HAP-1 (cell line): ENCODE measurements at regions not wholly inside any gene's neighbourhood (a gene's known extent, or its start where the extent isn't known, plus 50 kb on each side); places are given as distances from the start of the nearest gene placed in this dataset.

ENCODE experiments used
- DNase-seq, 2 experiments: peaks; one replicate each; pipeline ENCODE4 v3.0.0-alpha.2; 2016 to 2020; ENCODE audit warnings: low spot score in 2 of 2
- H3K27me3 ChIP-seq: fragments of 250-450 bp; sonication (Bioruptor Pico); 2 replicates; pipeline ENCODE4 v1.5.1; 2020; ENCODE audit warnings: low read depth, mild to moderate bottlenecking, moderate library complexity
- H3K36me3 ChIP-seq: fragments of 250-450 bp; sonication (Bioruptor Pico); replicated peaks from 2 replicates; pipeline ENCODE4 v1.5.1; 2020; ENCODE audit warnings: mild to moderate bottlenecking
- H3K4me1 ChIP-seq: fragments of 250-450 bp; sonication (Bioruptor Pico); 2 replicates; pipeline ENCODE4 v1.5.1; 2020; ENCODE audit warnings: mild to moderate bottlenecking
- H3K4me3 ChIP-seq: fragments of 250-450 bp; sonication (Bioruptor Pico); 2 replicates; pipeline ENCODE4 v1.5.1; 2020; ENCODE audit warnings: mild to moderate bottlenecking, moderate library complexity
- H3K9me3 ChIP-seq: fragments of 250-450 bp; sonication (Bioruptor Pico); 2 replicates; pipeline ENCODE4 v1.5.1; 2020; ENCODE audit warnings: mild to moderate bottlenecking, moderate library complexity
- in situ Hi-C: fragments of 300-500 bp; cut with MboI; formaldehyde crosslinking; loops from 3 replicates; pipeline ENCODE4 v1.14.3; 2020; ENCODE audit warnings: low sequenced_read_pairs, inconsistent platforms, mixed read lengths

DNA sequence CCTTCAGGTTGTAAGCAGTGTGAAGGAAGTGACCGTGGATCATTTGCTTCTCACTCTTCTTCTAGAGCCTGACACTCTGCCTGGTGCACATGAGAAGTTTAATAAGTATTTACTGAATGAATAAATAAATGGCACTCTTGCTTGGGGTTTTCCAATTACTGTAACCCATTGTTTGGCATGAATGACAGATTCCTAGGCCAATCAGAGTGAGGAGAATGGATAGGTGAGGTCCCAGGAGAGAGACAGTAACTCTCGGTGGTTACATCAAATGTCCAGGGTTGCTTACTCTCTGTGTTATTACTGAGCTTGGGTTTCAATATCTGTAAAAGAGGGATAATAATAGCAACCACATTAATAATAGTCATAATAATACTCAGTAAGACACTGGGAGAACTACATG is 204.2 kb upstream of the ISX start:
- Histone ChIP-seq H3K9me3 (no peaks in the 10 kb centered on the region), H3K4me3 (no peak overlapping the region), H3K36me3 (no peaks in the 10 kb centered on the region), H3K27me3 (no peaks in the 10 kb centered on the region), H3K4me1 (no peaks in the 10 kb centered on the region)
- in situ Hi-C loops = no loop called here
- no peak for DNase-seq

DNA sequence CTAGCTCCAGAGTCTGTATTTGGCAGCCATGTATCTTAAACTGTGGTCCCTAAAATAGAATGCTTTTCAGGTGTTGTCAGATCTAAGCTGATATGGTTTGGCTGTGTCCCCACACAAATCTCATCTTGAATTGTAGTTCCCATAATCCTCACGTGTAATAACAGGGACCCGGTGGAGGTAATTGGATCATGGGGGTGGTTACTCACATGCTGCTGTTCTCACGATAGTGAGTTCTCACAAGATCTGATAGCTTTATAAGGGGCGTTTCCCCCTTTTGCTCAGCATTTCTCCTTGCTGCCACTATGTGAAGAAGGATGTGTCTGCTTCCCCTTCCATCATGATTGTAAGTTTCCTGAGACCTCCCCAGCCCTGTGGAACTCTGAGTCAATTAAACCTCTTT is 199.9 kb upstream of the ISX start:
- H3K4me3 ChIP-seq = no peak overlapping the region
- no peaks in the 10 kb centered on the region for H3K4me1 ChIP-seq
- in situ Hi-C loops = no loop called here
- no peaks in the 10 kb centered on the region for H3K27me3 ChIP-seq
- H3K36me3 ChIP-seq = no peaks in the 10 kb centered on the region
- no peaks in the 10 kb centered on the region for H3K9me3 ChIP-seq
- no peak for DNase-seq

DNA sequence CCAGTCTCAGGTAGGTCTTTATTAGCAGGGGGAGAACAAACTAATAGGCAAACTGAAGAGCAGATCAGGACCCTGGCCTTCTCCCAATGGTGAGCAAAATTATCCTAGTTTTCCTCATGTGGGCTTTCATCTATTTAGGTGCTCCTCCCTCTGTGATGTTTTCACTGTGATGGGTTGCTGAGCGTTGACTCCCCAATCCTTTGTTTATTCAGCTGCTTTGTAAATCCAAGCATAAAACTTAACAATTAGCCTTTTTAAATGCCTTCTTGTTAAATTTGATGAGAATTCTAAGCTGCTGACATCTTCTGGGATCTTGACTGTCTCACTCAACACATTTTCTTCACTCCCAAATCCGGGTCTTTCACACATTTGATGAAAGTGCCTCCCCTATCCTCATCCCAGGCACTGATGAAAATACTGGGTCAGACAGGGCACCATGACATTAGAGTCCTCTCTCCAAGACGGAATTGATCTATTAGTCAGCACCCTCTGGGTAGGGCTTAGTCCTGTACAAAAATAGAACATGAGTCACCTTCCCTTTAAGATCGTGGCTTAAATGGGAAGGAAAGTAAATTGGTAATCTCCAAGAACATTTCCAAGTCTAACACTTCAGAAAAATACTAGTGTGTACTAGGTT is 199.3 kb upstream of the ISX start:
- Histone ChIP-seq H3K36me3 (no peaks in the 10 kb centered on the region), H3K4me3 (no peak overlapping the region), H3K4me1 (no peaks in the 10 kb centered on the region), H3K9me3 (no peaks in the 10 kb centered on the region), H3K27me3 (no peaks in the 10 kb centered on the region)
- in situ Hi-C loops = no loop called here
- no peak for DNase-seq

DNA sequence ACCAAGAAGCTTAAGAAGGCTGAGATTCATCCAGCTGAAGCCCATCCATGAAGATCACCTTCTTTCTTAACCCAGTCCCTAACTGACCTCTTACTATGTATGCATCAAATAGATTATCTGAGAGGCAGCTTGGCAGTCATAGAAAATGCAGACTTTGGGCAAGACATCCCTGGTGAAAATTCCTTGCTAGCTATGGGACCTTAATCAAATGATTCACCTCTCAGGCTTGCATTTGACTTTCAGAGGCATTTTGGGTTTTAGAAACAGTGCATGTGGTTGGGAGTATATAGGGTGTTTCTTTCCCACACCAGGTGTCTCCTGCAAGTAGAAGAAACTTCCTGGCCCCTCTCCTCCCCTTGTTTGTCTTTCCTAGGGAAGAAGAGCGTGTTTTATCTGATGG is 188.5 kb upstream of the ISX start:
- H3K4me3 ChIP-seq = no peak overlapping the region
- DNase-seq = no peak
- no peaks in the 10 kb centered on the region for H3K36me3 ChIP-seq

DNA sequence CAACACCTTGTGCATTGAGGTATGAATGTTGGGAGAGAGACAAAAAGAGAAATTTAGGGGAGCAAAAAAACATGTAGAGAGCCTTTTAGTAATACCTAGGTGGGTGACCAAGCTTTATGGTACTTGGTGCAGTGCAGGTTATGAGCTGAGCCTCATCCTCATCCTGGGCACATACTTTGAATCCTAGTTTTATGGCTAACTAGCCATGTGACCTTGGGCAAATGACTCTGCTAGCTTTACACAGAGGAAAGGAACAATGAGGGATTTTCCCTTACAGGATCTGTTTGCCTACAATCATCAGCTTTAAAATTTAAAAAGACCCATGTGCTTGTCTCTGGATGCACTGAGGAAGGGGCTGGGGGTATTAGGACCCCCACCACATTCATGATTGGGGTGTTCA is 187.8 kb upstream of the ISX start:
- no peak for DNase-seq
- in situ Hi-C loops = no loop called here
- Histone ChIP-seq H3K9me3 (no peaks in the 10 kb centered on the region), H3K27me3 (no peaks in the 10 kb centered on the region), H3K4me1 (no peaks in the 10 kb centered on the region), H3K36me3 (no peaks in the 10 kb centered on the region), H3K4me3 (no peak overlapping the region)

More for the DNA sequence above, 188.5 kb upstream of the ISX start:
- in situ Hi-C loops = no loop called here
- Histone ChIP-seq H3K9me3 (no peaks in the 10 kb centered on the region), H3K27me3 (no peaks in the 10 kb centered on the region), H3K4me1 (no peaks in the 10 kb centered on the region)

DNA sequence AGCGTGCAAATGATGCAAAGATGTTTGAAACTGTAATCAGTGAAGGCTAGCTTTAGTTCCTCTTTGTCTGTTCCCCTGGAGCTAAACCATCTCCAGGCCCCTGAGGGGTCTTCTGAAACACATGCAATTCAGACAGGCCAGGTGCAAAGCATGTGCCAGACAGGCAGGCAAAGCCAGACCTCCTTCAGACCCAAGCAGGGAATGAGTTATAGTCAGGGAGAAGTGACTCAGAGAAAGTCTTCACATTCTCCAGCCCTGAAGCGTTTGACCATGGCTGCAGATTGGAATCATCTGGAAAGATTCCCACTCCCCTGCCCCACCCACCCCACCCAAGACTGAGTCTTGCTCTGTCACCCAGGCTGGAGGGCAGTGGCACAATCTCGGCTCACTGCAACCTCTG is 187.0 kb upstream of the ISX start:
- no peaks in the 10 kb centered on the region for H3K4me1 ChIP-seq
- no peaks in the 10 kb centered on the region for H3K9me3 ChIP-seq
- H3K4me3 ChIP-seq = no peak overlapping the region
- H3K27me3 ChIP-seq = no peaks in the 10 kb centered on the region
- no peaks in the 10 kb centered on the region for H3K36me3 ChIP-seq
- in situ Hi-C loops = no loop called here
- no peak for DNase-seq

DNA sequence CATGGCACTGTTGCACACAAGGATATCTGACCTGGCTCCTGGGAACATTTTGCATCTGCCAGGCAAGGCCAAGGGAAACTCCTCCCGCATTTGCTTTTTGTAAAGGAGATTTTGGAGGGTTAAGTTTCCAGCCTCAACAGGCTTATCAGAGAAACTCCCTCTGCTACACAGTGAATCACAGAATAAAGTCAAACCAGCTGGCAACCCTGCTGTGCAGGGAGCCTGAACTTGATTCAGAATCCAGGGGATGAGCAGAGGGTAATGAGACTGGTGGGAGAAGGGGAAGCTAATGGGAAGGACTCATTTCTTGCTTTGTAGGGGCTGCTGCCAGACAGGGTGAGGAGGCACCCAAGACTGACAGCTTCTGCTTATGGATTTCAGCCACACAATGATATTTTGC is 185.3 kb upstream of the ISX start:
- in situ Hi-C loops = no loop called here
- Histone ChIP-seq H3K36me3 (no peaks in the 10 kb centered on the region), H3K4me3 (no peak overlapping the region), H3K4me1 (no peaks in the 10 kb centered on the region), H3K27me3 (no peaks in the 10 kb centered on the region), H3K9me3 (no peaks in the 10 kb centered on the region)
- no peak for DNase-seq

DNA sequence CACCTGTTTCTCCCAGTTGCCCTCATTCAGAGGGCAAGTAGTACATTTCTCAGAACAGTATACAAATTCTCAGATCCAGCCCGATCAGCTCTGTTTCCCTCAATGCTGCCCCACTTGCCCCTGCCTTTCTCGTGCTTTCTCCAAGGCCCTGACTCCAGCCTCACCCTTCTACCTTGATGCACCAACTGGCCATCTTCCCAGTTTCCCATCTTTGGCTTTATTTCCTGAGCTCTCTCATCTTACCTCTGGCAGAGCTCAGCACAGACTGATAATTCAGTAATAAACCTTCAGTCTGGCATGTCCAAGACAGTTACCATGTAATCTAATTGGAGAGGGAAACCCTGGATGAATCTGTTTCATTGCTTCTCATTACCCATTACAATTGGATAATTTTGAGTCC is 184.5 kb upstream of the ISX start:
- Histone ChIP-seq H3K27me3 (no peaks in the 10 kb centered on the region), H3K4me3 (no peak overlapping the region), H3K4me1 (no peaks in the 10 kb centered on the region), H3K36me3 (no peaks in the 10 kb centered on the region), H3K9me3 (no peaks in the 10 kb centered on the region)
- in situ Hi-C loops = no loop called here
- DNase-seq = no peak

DNA sequence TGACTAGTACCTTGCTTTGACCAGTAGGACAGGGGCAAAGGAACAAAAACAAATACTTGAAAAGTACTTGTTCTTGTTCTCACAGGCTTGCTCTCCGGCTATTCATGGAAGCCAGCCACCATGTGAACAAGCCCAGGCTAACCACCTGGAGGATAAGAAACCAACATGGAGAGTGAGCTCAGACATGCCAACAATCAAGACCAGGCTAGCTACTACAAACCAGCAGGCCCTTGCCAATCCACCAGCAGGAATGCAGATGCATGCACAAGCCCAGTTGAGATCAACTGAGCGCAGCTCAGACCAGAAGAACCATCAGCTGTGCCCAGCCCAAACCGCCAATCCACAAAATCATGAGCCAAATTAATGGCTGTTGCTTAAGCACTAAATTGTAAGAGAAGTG is 180.1 kb upstream of the ISX start:
- Histone ChIP-seq H3K27me3 (no peaks in the 10 kb centered on the region), H3K36me3 (no peaks in the 10 kb centered on the region), H3K9me3 (no peaks in the 10 kb centered on the region), H3K4me1 (no peaks in the 10 kb centered on the region), H3K4me3 (no peak overlapping the region)
- no peak for DNase-seq
- in situ Hi-C loops = no loop called here

DNA sequence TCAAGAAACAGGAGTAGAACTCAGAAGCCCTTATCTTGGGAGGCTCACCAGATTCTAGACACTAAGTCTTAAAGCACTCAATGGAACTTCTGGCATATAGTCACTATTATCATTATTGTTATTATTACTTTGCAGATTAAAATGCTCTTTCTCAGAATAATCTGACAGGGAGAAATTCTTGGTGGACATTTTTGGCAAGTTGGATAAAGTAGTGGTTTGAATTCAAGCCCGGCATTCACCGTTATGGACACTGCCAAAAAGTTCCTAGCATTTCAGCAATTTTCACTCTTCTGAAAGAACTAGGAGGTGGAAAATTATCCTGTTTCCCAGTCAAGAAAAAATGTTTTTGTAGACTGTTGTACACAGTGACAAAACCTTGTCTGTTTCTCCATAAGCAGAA is 179.6 kb upstream of the ISX start:
- H3K4me1 ChIP-seq = no peaks in the 10 kb centered on the region
- no peak for DNase-seq
- no peak overlapping the region for H3K4me3 ChIP-seq
- no peaks in the 10 kb centered on the region for H3K36me3 ChIP-seq
- no peaks in the 10 kb centered on the region for H3K27me3 ChIP-seq
- no peaks in the 10 kb centered on the region for H3K9me3 ChIP-seq
- in situ Hi-C loops = no loop called here

DNA sequence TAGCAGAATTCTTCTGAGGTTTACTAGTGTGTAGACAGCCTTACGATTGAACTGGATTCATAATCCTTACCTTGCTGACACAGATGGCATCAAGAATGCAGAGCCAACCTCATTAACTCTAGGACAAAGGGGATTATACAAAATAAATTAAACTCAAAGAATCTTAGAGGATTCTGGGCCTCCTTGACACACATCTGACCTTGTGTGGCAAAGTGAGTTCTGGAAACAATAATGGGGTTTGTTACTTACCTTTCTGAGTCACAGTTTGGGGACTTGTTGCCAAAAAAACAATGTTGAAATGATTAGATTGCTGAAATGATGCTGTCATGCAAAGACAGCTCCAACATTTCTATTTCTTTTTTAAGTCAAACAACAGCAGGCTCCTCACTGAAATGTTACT is 179.1 kb upstream of the ISX start:
- Histone ChIP-seq H3K36me3 (no peaks in the 10 kb centered on the region), H3K4me1 (no peaks in the 10 kb centered on the region), H3K27me3 (no peaks in the 10 kb centered on the region), H3K4me3 (no peak overlapping the region), H3K9me3 (no peaks in the 10 kb centered on the region)
- no peak for DNase-seq
- in situ Hi-C loops = no loop called here

DNA sequence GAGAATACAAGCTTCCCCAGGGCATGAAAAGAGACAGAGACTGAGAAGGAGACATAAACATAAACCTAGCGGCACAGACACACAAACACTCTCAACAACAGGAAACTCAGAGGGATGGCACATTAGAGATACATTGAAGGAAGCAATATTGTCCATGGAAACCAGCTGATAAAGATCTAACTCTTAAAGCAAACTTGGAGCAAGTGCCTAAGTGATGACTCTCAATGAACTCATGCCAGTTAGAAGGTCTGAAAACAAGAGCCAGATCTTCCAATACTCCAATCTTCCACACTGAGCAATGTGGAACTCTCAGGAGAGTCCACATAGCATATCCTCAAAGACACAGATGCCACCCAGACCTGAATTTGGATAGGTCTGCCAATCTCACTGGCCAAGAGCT is 168.8 kb upstream of the ISX start:
- no peaks in the 10 kb centered on the region for H3K36me3 ChIP-seq
- no peak for DNase-seq
- no peaks in the 10 kb centered on the region for H3K27me3 ChIP-seq
- in situ Hi-C loops = no loop called here
- H3K9me3 ChIP-seq = no peaks in the 10 kb centered on the region
- no peak overlapping the region for H3K4me3 ChIP-seq
- H3K4me1 ChIP-seq = no peaks in the 10 kb centered on the region

DNA sequence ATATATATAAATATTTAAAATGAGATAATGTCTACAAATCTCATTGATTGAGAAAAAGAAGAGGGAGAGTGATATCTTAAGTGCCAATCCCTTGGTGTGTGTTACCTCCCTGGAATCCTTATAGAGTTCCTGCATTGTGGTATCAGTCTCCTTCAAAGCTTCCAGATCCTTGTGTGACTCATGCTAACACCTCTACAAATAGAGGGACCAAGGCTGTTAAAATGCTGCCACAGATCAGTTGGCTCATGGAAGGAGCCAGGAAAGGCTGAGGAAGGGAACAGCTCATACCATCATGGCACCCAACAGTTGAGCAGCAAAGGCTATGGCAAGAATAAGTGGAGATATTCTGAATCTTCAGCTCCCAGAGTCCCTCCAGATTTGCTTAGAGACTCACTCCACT is 163.6 kb upstream of the ISX start:
- H3K4me3 ChIP-seq = no peak overlapping the region
- no peaks in the 10 kb centered on the region for H3K27me3 ChIP-seq
- in situ Hi-C loops = no loop called here

DNA sequence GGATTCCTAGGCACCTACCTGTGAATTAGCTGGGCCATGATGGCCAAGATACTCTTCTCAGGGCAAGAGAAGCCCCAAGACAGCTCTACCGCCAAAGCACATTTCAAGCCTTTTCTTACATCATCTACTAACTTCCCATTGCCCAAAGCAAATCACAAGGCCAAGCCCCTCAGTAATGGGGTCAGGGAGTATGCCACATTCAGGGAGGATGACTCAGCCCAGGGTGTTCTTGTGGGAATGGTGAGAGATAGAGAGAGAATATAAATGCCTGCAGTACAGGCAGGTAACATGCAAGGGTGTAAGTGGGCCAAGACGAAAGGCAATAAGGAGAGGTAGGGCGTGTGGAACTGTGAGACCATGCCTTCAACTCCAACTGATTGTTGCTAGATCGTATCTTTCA is 162.5 kb upstream of the ISX start:
- no peaks in the 10 kb centered on the region for H3K27me3 ChIP-seq
- in situ Hi-C loops = no loop called here
- no peak for DNase-seq
- H3K4me1 ChIP-seq = no peaks in the 10 kb centered on the region
- no peaks in the 10 kb centered on the region for H3K36me3 ChIP-seq
- no peaks in the 10 kb centered on the region for H3K9me3 ChIP-seq
- H3K4me3 ChIP-seq = no peak overlapping the region

More for the DNA sequence above, 163.6 kb upstream of the ISX start:
- Histone ChIP-seq H3K36me3 (no peaks in the 10 kb centered on the region), H3K4me1 (no peaks in the 10 kb centered on the region), H3K9me3 (no peaks in the 10 kb centered on the region)
- DNase-seq = no peak

DNA sequence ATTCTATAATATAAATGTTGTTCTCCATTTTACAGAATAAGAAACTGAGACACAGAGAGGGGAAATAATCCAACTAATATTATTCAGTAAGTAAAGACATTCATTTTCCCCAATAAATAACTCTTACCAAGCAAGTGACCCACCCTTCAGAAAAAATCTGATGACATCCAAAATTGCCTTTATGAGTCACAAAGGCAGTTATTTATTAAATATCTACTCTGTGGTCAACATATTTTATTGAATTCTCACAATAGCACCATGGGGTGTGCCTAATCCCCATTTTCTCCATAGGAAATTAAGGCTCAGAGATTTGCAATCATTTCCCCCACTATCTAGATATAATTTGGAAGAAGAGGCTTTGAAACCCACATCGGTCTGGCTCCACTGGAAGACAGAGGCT is 161.5 kb upstream of the ISX start:
- H3K27me3 ChIP-seq = no peaks in the 10 kb centered on the region
- DNase-seq = no peak
- H3K9me3 ChIP-seq = no peaks in the 10 kb centered on the region
- no peaks in the 10 kb centered on the region for H3K36me3 ChIP-seq
- in situ Hi-C loops = no loop called here
- no peak overlapping the region for H3K4me3 ChIP-seq
- H3K4me1 ChIP-seq = no peaks in the 10 kb centered on the region
